Loucy (cell line): ENCODE measurements at regions not wholly inside any gene's neighbourhood (a gene's known extent, or its start where the extent isn't known, plus 50 kb on each side); places are given as distances from the start of the nearest gene placed in this dataset.

Experiments
- H2AFZ ChIP-seq: fragments of 200-600 bp; sonication (generic); 2 replicates; pipeline ENCODE4 v1.6.0; 2016; ENCODE audit warnings: antibody characterized with exemption, mild to moderate bottlenecking, low read length, moderate library complexity
- H3F3A ChIP-seq: fragments of 200-600 bp; 2 replicates; pipeline ENCODE4 v1.6.0; 2016; ENCODE audit warnings: antibody characterized with exemption, low read depth, mild to moderate bottlenecking
- H3K27me3 ChIP-seq: fragments of 200-600 bp; sonication (generic); 2 replicates; pipeline ENCODE4 v1.6.1; 2014; ENCODE audit warnings: low read length, mild to moderate bottlenecking; ENCODE audit not compliant: insufficient read depth, poor library complexity, severe bottlenecking
- H3K36me3 ChIP-seq: fragments of 200-600 bp; sonication (generic); 2 replicates; pipeline ENCODE4 v1.6.1; 2016; ENCODE audit warnings: low read length; ENCODE audit not compliant: insufficient read depth
- H3K4me1 ChIP-seq: fragments of 200-600 bp; sonication (generic); 2 replicates; pipeline ENCODE4 v1.5.1; 2014; ENCODE audit warnings: low read length, mild to moderate bottlenecking; ENCODE audit not compliant: insufficient read depth, poor library complexity, severe bottlenecking
- H3K4me2 ChIP-seq: fragments of 200-600 bp; sonication (generic); 2 replicates; pipeline ENCODE4 v1.6.0; 2014; ENCODE audit warnings: antibody characterized with exemption, low read length, low read depth, mild to moderate bottlenecking; ENCODE audit not compliant: poor library complexity, severe bottlenecking
- H3K4me3 ChIP-seq: fragments of 200-600 bp; sonication (generic); 2 replicates; pipeline ENCODE4 v1.5.1; 2014; ENCODE audit warnings: low read length, mild to moderate bottlenecking, mixed read lengths; ENCODE audit not compliant: poor library complexity, severe bottlenecking
- H3K79me2 ChIP-seq: fragments of 200-600 bp; sonication (generic); 2 replicates; pipeline ENCODE4 v1.6.1; 2014; ENCODE audit warnings: low read length; ENCODE audit not compliant: insufficient read depth
- H3K9ac ChIP-seq: fragments of 200-600 bp; sonication (generic); 2 replicates; pipeline ENCODE4 v1.6.0; 2014; ENCODE audit warnings: mild to moderate bottlenecking, low read depth, low read length, moderate library complexity; ENCODE audit not compliant: poor library complexity, severe bottlenecking
- H3K9me2 ChIP-seq: fragments of 200-600 bp; sonication (generic); replicated peaks from 2 replicates; pipeline ENCODE4 v1.6.1; 2016; ENCODE audit warnings: low read depth, low read length, mixed read lengths
- H3K9me3 ChIP-seq: fragments of 200-600 bp; sonication (generic); 2 replicates; pipeline ENCODE4 v1.6.1; 2014; ENCODE audit warnings: mild to moderate bottlenecking, antibody characterized with exemption, low read length, low read depth; ENCODE audit not compliant: insufficient read depth
- H4K20me1 ChIP-seq: fragments of 200-600 bp; sonication (generic); 2 replicates; pipeline ENCODE4 v1.6.0; 2014; ENCODE audit warnings: antibody characterized with exemption, low read length, mild to moderate bottlenecking; ENCODE audit not compliant: insufficient read depth, poor library complexity, severe bottlenecking
- CTCF ChIP-seq: fragments of 200-600 bp; sonication (generic); conservative IDR thresholded peaks from 2 replicates; pipeline ENCODE4 v1.5.1; 2014; ENCODE audit warnings: mild to moderate bottlenecking, antibody characterized with exemption, low read length
- EZH2phosphoT487 ChIP-seq: fragments of 200-600 bp; IDR thresholded peaks from 2 replicates; pipeline ENCODE4 v1.6.1; 2018; ENCODE audit warnings: antibody characterized with exemption, mild to moderate bottlenecking, moderate library complexity, borderline replicate concordance

DNA sequence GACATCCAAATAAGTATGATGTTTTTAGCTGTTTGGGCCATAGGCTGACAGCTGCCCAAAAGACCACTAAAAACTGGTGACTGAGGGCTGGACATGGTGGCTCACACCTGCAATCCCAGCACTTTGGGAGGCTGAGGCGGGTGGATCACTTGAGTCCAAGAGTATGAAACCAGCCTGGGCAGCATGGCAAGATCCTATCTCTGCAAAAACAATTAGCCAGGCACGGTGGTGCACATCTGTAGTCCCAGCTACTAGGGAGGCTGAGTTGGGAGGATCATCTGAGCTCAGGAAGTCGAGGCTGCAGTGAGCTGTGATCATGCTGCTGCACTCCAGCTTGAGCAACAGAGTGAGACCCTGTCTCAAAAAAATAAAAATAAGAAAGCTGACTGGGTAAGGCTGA, 511.5 kb upstream of the RAB6C start:
- Histone ChIP-seq H3K4me1 (no peaks in the 10 kb centered on the region), H4K20me1 (no peaks in the 10 kb centered on the region), H3K4me3 (no peak overlapping the region), H3K9me2 (no peaks in the 10 kb centered on the region), H3K27me3 (no peaks in the 10 kb centered on the region), H3K4me2 (no peak overlapping the region), H3K9ac (no peak overlapping the region), H3K36me3 (no peaks in the 10 kb centered on the region), H2AFZ (no peak overlapping the region), H3K79me2 (no peaks in the 10 kb centered on the region), H3K9me3 (no peaks in the 10 kb centered on the region), H3F3A (no peaks in the 10 kb centered on the region)
- TF ChIP-seq CTCF (no peak), EZH2phosphoT487 (no peak)

DNA sequence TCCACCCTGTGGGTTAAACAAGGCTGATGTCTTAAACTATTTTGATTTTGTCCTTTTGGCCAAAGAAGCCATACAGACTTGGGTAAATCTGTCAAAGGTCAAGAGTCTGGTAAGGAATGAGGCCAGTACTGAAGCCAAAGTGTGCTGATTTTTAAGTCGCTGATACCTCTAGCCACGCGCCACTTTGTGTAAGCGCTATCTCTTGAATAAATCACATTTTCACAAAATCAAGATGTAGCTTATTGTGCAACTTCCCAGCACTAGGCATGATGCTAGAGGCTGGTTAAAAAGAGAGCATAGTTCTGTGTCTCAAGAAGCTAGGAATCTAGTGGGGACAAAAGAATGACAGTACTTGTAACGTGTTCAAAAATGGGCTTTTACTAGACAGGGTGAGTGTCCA, 510.6 kb upstream of the RAB6C start:
- Histone ChIP-seq H3K9me3 (no peaks in the 10 kb centered on the region), H3K79me2 (no peaks in the 10 kb centered on the region), H3K36me3 (no peaks in the 10 kb centered on the region), H3K4me1 (no peaks in the 10 kb centered on the region), H3K4me3 (no peak overlapping the region), H4K20me1 (no peaks in the 10 kb centered on the region), H2AFZ (no peak overlapping the region), H3F3A (no peaks in the 10 kb centered on the region), H3K27me3 (no peaks in the 10 kb centered on the region), H3K4me2 (no peak overlapping the region), H3K9me2 (no peaks in the 10 kb centered on the region), H3K9ac (no peak overlapping the region)
- no peak for TF ChIP-seq EZH2phosphoT487
- TF ChIP-seq CTCF, result no peak

GRCh38 chr2:129469389-129469788, 510.1 kb upstream of the RAB6C start:
- H3K9me3 ChIP-seq, result no peaks in the 10 kb centered on the region
- H3K4me2 ChIP-seq, result no peak overlapping the region
- no peaks in the 10 kb centered on the region for H4K20me1 ChIP-seq
- H3K79me2 ChIP-seq, result no peaks in the 10 kb centered on the region
- no peak overlapping the region for H2AFZ ChIP-seq
- no peaks in the 10 kb centered on the region for H3K4me1 ChIP-seq
- no peak overlapping the region for H3K4me3 ChIP-seq
- H3K9ac ChIP-seq, result no peak overlapping the region
- no peaks in the 10 kb centered on the region for H3K27me3 ChIP-seq
- no peaks in the 10 kb centered on the region for H3K9me2 ChIP-seq
- H3K36me3 ChIP-seq, result no peaks in the 10 kb centered on the region
- no peaks in the 10 kb centered on the region for H3F3A ChIP-seq
- TF ChIP-seq CTCF (no peak), EZH2phosphoT487 (no peak)
